ENCODE measurements at regions not wholly inside any gene's neighbourhood (a gene's known extent, or its start where the extent isn't known, plus 50 kb on each side); places are given as distances from the start of the nearest gene placed in this dataset.

- Histone ChIP-seq H3K36me3 (ENCODE audit: control insufficient read depth in 1 of 2, insufficient read depth in 2 of 2, low read depth in 1 of 2, low read length in 2 of 2) (no peaks in the 10 kb centered on the region), H4K8ac (ENCODE audit: low read length) (no peak overlapping the region), H3K27me3 (ENCODE audit: control insufficient read depth in 1 of 2, insufficient read depth in 1 of 2, low read length in 2 of 2) (no peaks in the 10 kb centered on the region), H3K4me3 (ENCODE audit: insufficient read depth in 1 of 2, low read depth in 1 of 2, low read length in 2 of 2) (no peak overlapping the region), H3K4me2 (ENCODE audit: low read length, poor library complexity, severe bottlenecking) (no peak overlapping the region), H3K79me1 (replicated peaks; ENCODE audit: low read length, poor library complexity, severe bottlenecking) (no peaks in the 10 kb centered on the region), H3K14ac (ENCODE audit: low read length in 2 of 2) (no peak overlapping the region), H3K9ac (ENCODE audit: low read length) (no peak overlapping the region), H3K9me3 (ENCODE audit: control insufficient read depth, low read length) (no peaks in the 10 kb centered on the region), H3K4ac (ENCODE audit: low read depth in 1 of 2, low read length in 2 of 2) (no peak overlapping the region), H3K18ac (ENCODE audit: low read depth in 1 of 2, low read length in 2 of 2) (no peak overlapping the region), H3K23ac (ENCODE audit: low read length in 2 of 2) (no peak overlapping the region), H2BK15ac (ENCODE audit: low read depth, poor library complexity, severe bottlenecking) (no peak overlapping the region), H2BK5ac (ENCODE audit: low read depth, low read length, poor library complexity, severe bottlenecking) (no peak overlapping the region), H2BK120ac (ENCODE audit: low read depth, low read length) (no peak overlapping the region), H3K4me1 (ENCODE audit: control insufficient read depth, insufficient read depth, low read depth, low read length) (peaks cover 6% of the 10 kb centered on the region), H3K27ac (ENCODE audit: low read length, poor library complexity, severe bottlenecking) (no peak overlapping the region), H4K91ac (ENCODE audit: low read length) (no peak overlapping the region), H2BK12ac (ENCODE audit: low read length in 2 of 2) (no peak overlapping the region), H2AFZ (ENCODE audit: low read depth, low read length) (no peak overlapping the region), H2AK5ac (ENCODE audit: low read length, severe bottlenecking) (no peak overlapping the region)
- no peak for DNase-seq
- WGBS = 74% methylated on average over 4 of the region's 4 CpGs
Observed at GRCh38 chr9:31166516-31166915, 1217.9 kb upstream of the ACO1 start.

- H3K23ac ChIP-seq (ENCODE audit: low read length in 2 of 2) = no peak overlapping the region
- H3K4me2 ChIP-seq (ENCODE audit: low read length, poor library complexity, severe bottlenecking) = no peak overlapping the region
- no peaks in the 10 kb centered on the region for H3K9me3 ChIP-seq (ENCODE audit: control insufficient read depth, low read length)
- peak overlapping the region; percentile 27 for H2AK5ac ChIP-seq (ENCODE audit: low read length, severe bottlenecking)
- H4K8ac ChIP-seq (ENCODE audit: low read length) = no peak overlapping the region
- no peaks in the 10 kb centered on the region for H3K79me1 ChIP-seq (replicated peaks; ENCODE audit: low read length, poor library complexity, severe bottlenecking)
- no peak overlapping the region for H2AFZ ChIP-seq (ENCODE audit: low read depth, low read length)
- no peak for DNase-seq
- no peak overlapping the region for H3K18ac ChIP-seq (ENCODE audit: low read depth in 1 of 2, low read length in 2 of 2)
- H2BK120ac ChIP-seq (ENCODE audit: low read depth, low read length) = no peak overlapping the region
- no peak overlapping the region for H3K9ac ChIP-seq (ENCODE audit: low read length)
- H3K27ac ChIP-seq (ENCODE audit: low read length, poor library complexity, severe bottlenecking) = no peak overlapping the region
- H3K4me1 ChIP-seq (ENCODE audit: control insufficient read depth, insufficient read depth, low read depth, low read length) = peaks cover 6% of the 10 kb centered on the region
- H3K27me3 ChIP-seq (ENCODE audit: control insufficient read depth in 1 of 2, insufficient read depth in 1 of 2, low read length in 2 of 2) = no peaks in the 10 kb centered on the region
- H3K4me3 ChIP-seq (ENCODE audit: insufficient read depth in 1 of 2, low read depth in 1 of 2, low read length in 2 of 2) = no peak overlapping the region
- H3K36me3 ChIP-seq (ENCODE audit: control insufficient read depth in 1 of 2, insufficient read depth in 2 of 2, low read depth in 1 of 2, low read length in 2 of 2) = no peaks in the 10 kb centered on the region
- no peak overlapping the region for H2BK15ac ChIP-seq (ENCODE audit: low read depth, poor library complexity, severe bottlenecking)
- no peak overlapping the region for H2BK5ac ChIP-seq (ENCODE audit: low read depth, low read length, poor library complexity, severe bottlenecking)
- H3K14ac ChIP-seq (ENCODE audit: low read length in 2 of 2) = no peak overlapping the region
- H3K4ac ChIP-seq (ENCODE audit: low read depth in 1 of 2, low read length in 2 of 2) = no peak overlapping the region
- no peak overlapping the region for H4K91ac ChIP-seq (ENCODE audit: low read length)
- no peak overlapping the region for H2BK12ac ChIP-seq (ENCODE audit: low read length in 2 of 2)
Observed at GRCh38 chr9:31168161-31168560, 1216.3 kb upstream of the ACO1 start.

GRCh38 chr9:31174681-31175080 is 1209.8 kb upstream of the ACO1 start:
- H2BK120ac ChIP-seq (ENCODE audit: low read depth, low read length) = no peak overlapping the region
- WGBS = 89% methylated on average over 1 of the region's 2 CpGs
- no peaks in the 10 kb centered on the region for H3K27me3 ChIP-seq (ENCODE audit: control insufficient read depth in 1 of 2, insufficient read depth in 1 of 2, low read length in 2 of 2)
- no peaks in the 10 kb centered on the region for H3K79me1 ChIP-seq (replicated peaks; ENCODE audit: low read length, poor library complexity, severe bottlenecking)
- H3K27ac ChIP-seq (ENCODE audit: low read length, poor library complexity, severe bottlenecking) = no peak overlapping the region
- no peak overlapping the region for H2AFZ ChIP-seq (ENCODE audit: low read depth, low read length)
- no peak overlapping the region for H4K91ac ChIP-seq (ENCODE audit: low read length)
- no peaks in the 10 kb centered on the region for H3K36me3 ChIP-seq (ENCODE audit: control insufficient read depth in 1 of 2, insufficient read depth in 2 of 2, low read depth in 1 of 2, low read length in 2 of 2)
- no peaks in the 10 kb centered on the region for H3K9me3 ChIP-seq (ENCODE audit: control insufficient read depth, low read length)
- H3K4me3 ChIP-seq (ENCODE audit: insufficient read depth in 1 of 2, low read depth in 1 of 2, low read length in 2 of 2) = no peak overlapping the region
- H2BK15ac ChIP-seq (ENCODE audit: low read depth, poor library complexity, severe bottlenecking) = no peak overlapping the region
- H2BK5ac ChIP-seq (ENCODE audit: low read depth, low read length, poor library complexity, severe bottlenecking) = no peak overlapping the region
- no peak overlapping the region for H3K4me2 ChIP-seq (ENCODE audit: low read length, poor library complexity, severe bottlenecking)
- H3K23ac ChIP-seq (ENCODE audit: low read length in 2 of 2) = no peak overlapping the region
- no peak overlapping the region for H3K9ac ChIP-seq (ENCODE audit: low read length)
- DNase-seq = no peak
- no peak overlapping the region for H3K18ac ChIP-seq (ENCODE audit: low read depth in 1 of 2, low read length in 2 of 2)
- H3K14ac ChIP-seq (ENCODE audit: low read length in 2 of 2) = no peak overlapping the region
- no peaks in the 10 kb centered on the region for H3K4me1 ChIP-seq (ENCODE audit: control insufficient read depth, insufficient read depth, low read depth, low read length)
- H2BK12ac ChIP-seq (ENCODE audit: low read length in 2 of 2) = no peak overlapping the region
- H3K4ac ChIP-seq (ENCODE audit: low read depth in 1 of 2, low read length in 2 of 2) = no peak overlapping the region
- H2AK5ac ChIP-seq (ENCODE audit: low read length, severe bottlenecking) = no peak overlapping the region
- H4K8ac ChIP-seq (ENCODE audit: low read length) = no peak overlapping the region

GRCh38 chr9:31183866-31184265 is 1200.6 kb upstream of the ACO1 start:
- Histone ChIP-seq H2BK12ac (ENCODE audit: low read length in 2 of 2) (no peak overlapping the region), H2AFZ (ENCODE audit: low read depth, low read length) (no peak overlapping the region), H3K4me2 (ENCODE audit: low read length, poor library complexity, severe bottlenecking) (no peak overlapping the region), H3K9ac (ENCODE audit: low read length) (no peak overlapping the region), H3K9me3 (ENCODE audit: control insufficient read depth, low read length) (no peaks in the 10 kb centered on the region), H3K14ac (ENCODE audit: low read length in 2 of 2) (no peak overlapping the region), H3K79me1 (replicated peaks; ENCODE audit: low read length, poor library complexity, severe bottlenecking) (no peaks in the 10 kb centered on the region), H3K36me3 (ENCODE audit: control insufficient read depth in 1 of 2, insufficient read depth in 2 of 2, low read depth in 1 of 2, low read length in 2 of 2) (no peaks in the 10 kb centered on the region), H4K8ac (ENCODE audit: low read length) (no peak overlapping the region), H2BK5ac (ENCODE audit: low read depth, low read length, poor library complexity, severe bottlenecking) (no peak overlapping the region), H3K18ac (ENCODE audit: low read depth in 1 of 2, low read length in 2 of 2) (no peak overlapping the region), H2BK15ac (ENCODE audit: low read depth, poor library complexity, severe bottlenecking) (no peak overlapping the region), H3K4ac (ENCODE audit: low read depth in 1 of 2, low read length in 2 of 2) (no peak overlapping the region), H3K27ac (ENCODE audit: low read length, poor library complexity, severe bottlenecking) (no peak overlapping the region), H2AK5ac (ENCODE audit: low read length, severe bottlenecking) (no peak overlapping the region), H3K23ac (ENCODE audit: low read length in 2 of 2) (no peak overlapping the region), H3K4me1 (ENCODE audit: control insufficient read depth, insufficient read depth, low read depth, low read length) (no peaks in the 10 kb centered on the region), H3K27me3 (ENCODE audit: control insufficient read depth in 1 of 2, insufficient read depth in 1 of 2, low read length in 2 of 2) (no peaks in the 10 kb centered on the region), H2BK120ac (ENCODE audit: low read depth, low read length) (no peak overlapping the region), H4K91ac (ENCODE audit: low read length) (no peak overlapping the region), H3K4me3 (ENCODE audit: insufficient read depth in 1 of 2, low read depth in 1 of 2, low read length in 2 of 2) (no peak overlapping the region)
- no peak for DNase-seq
- WGBS = 94% methylated on average over 2 of the region's 2 CpGs
